GM23338 (cell line): ENCODE measurements at regions not wholly inside any gene's neighbourhood (a gene's known extent, or its start where the extent isn't known, plus 50 kb on each side); places are given as distances from the start of the nearest gene placed in this dataset.

ENCODE experiments used
- ATAC-seq: fragments of 200-7000 bp; cut with Tn5 transposase; 3 replicates; pipeline ENCODE4 v1.9.1; 2020
- DNase-seq: peaks from one replicate; pipeline ENCODE4 v3.0.0-alpha.2; 2015; ENCODE audit warnings: low spot score
- H2AFZ ChIP-seq: fragments of 200-600 bp; sonication (generic); 2 replicates; pipeline ENCODE4 v1.8.0; 2016; ENCODE audit warnings: antibody characterized with exemption, mild to moderate bottlenecking, moderate library complexity
- H3F3A ChIP-seq: fragments of 200-600 bp; sonication (generic); replicated peaks from 2 replicates; pipeline ENCODE4 v1.8.0; 2017; ENCODE audit warnings: antibody characterized with exemption, mixed run types, low read depth
- H3K27ac ChIP-seq: fragments of 200-600 bp; sonication (generic); 2 replicates; pipeline ENCODE4 v1.6.1; 2016; ENCODE audit warnings: low read depth
- H3K27me3 ChIP-seq: fragments of 200-600 bp; sonication (generic); 2 replicates; pipeline ENCODE4 v1.8.0; 2016; ENCODE audit warnings: mild to moderate bottlenecking, mixed run types, moderate library complexity; ENCODE audit not compliant: insufficient read depth
- H3K36me3 ChIP-seq: fragments of 200-600 bp; sonication (generic); 2 replicates; pipeline ENCODE4 v1.8.0; 2016; ENCODE audit warnings: mild to moderate bottlenecking; ENCODE audit not compliant: insufficient read depth
- H3K4me1 ChIP-seq: fragments of 200-600 bp; sonication (generic); 2 replicates; pipeline ENCODE4 v1.8.0; 2016; ENCODE audit warnings: mild to moderate bottlenecking, moderate library complexity; ENCODE audit not compliant: insufficient read depth
- H3K4me2 ChIP-seq: fragments of 200-600 bp; sonication (generic); 2 replicates; pipeline ENCODE4 v1.7.1; 2017; ENCODE audit warnings: mixed run types
- H3K4me3 ChIP-seq: fragments of 200-600 bp; sonication (generic); 2 replicates; pipeline ENCODE4 v1.6.1; 2016; ENCODE audit warnings: mixed run types
- H3K79me2 ChIP-seq: fragments of 200-600 bp; sonication (generic); replicated peaks from 2 replicates; pipeline ENCODE4 v1.8.0; 2017; ENCODE audit warnings: mild to moderate bottlenecking; ENCODE audit not compliant: insufficient read depth
- H3K9me2 ChIP-seq: fragments of 200-600 bp; sonication (generic); 2 replicates; pipeline ENCODE4 v1.8.0; 2017; ENCODE audit not compliant: insufficient read depth
- H4K20me1 ChIP-seq: fragments of 200-600 bp; sonication (generic); replicated peaks from 2 replicates; pipeline ENCODE4 v1.8.0; 2017; ENCODE audit warnings: mild to moderate bottlenecking; ENCODE audit not compliant: insufficient read depth
- H3K27ac Mint-ChIP-seq: 2 replicates; pipeline ENCODE4 v1.8.0; 2020; ENCODE audit warnings: inconsistent platforms, mild to moderate bottlenecking, moderate library complexity, mixed read lengths
- H3K27me3 Mint-ChIP-seq: 3 replicates; pipeline ENCODE4 v1.8.0; 2022; ENCODE audit warnings: low read depth, mild to moderate bottlenecking, moderate library complexity, mixed read lengths, inconsistent platforms; ENCODE audit not compliant: insufficient read depth, poor library complexity
- H3K36me3 Mint-ChIP-seq: 3 replicates; pipeline ENCODE4 v1.8.0; 2021; ENCODE audit warnings: low read depth, mild to moderate bottlenecking, inconsistent platforms, moderate library complexity, mixed read lengths
- H3K4me1 Mint-ChIP-seq: 3 replicates; pipeline ENCODE4 v1.8.0; 2020; ENCODE audit warnings: mild to moderate bottlenecking, inconsistent platforms, mixed read lengths
- H3K4me3 Mint-ChIP-seq: 3 replicates; pipeline ENCODE4 v1.8.0; 2021; ENCODE audit warnings: moderate library complexity, mild to moderate bottlenecking, inconsistent platforms, mixed read lengths
- H3K9me3 Mint-ChIP-seq: 3 replicates; pipeline ENCODE4 v1.8.0; 2020; ENCODE audit warnings: moderate library complexity, mild to moderate bottlenecking, inconsistent platforms, mixed read lengths
- CREB1 ChIP-seq: fragments of 250-450 bp; sonication (Bioruptor Pico); IDR thresholded peaks from 2 replicates; pipeline ENCODE4 v1.5.0; 2020; ENCODE audit warnings: low read depth, mild to moderate bottlenecking, moderate library complexity
- EZH2 ChIP-seq: fragments of 200-600 bp; sonication (generic); IDR thresholded peaks from one replicate; pipeline ENCODE4 v1.8.0; 2017; ENCODE audit warnings: antibody characterized with exemption, mild to moderate bottlenecking, low read depth; ENCODE audit not compliant: unreplicated experiment
- EZH2phosphoT487 ChIP-seq: fragments of 200-600 bp; sonication (generic); IDR thresholded peaks from one replicate; pipeline ENCODE4 v1.8.1; 2018; ENCODE audit warnings: antibody characterized with exemption; ENCODE audit not compliant: unreplicated experiment
- JUNB ChIP-seq: IDR thresholded peaks from one replicate; pipeline ENCODE4 v1.6.1; 2016; ENCODE audit warnings: antibody characterized with exemption; ENCODE audit not compliant: unreplicated experiment
- POLR2AphosphoS5 ChIP-seq: IDR thresholded peaks from 2 replicates; pipeline ENCODE4 v1.6.1; 2016; ENCODE audit warnings: antibody characterized with exemption, low read depth
- STAT1 ChIP-seq: IDR thresholded peaks from one replicate; pipeline ENCODE4 v1.6.1; 2016; ENCODE audit warnings: antibody characterized with exemption; ENCODE audit not compliant: unreplicated experiment
- ZNF114 ChIP-seq: fragments of 250-450 bp; sonication (Bioruptor Pico); IDR thresholded peaks from 2 replicates; pipeline ENCODE4 v1.5.0; 2020; ENCODE audit warnings: mild to moderate bottlenecking, moderate library complexity
- ZNF331 ChIP-seq: fragments of 250-450 bp; sonication (Bioruptor Pico); IDR thresholded peaks from 2 replicates; pipeline ENCODE4 v1.5.0; 2020; ENCODE audit warnings: low read depth, mild to moderate bottlenecking, moderate library complexity
- TF ChIP-seq, protein P1 (sequence below): fragments of 250-450 bp; sonication (Bioruptor Pico); IDR thresholded peaks from 2 replicates; pipeline ENCODE4 v1.5.0; 2020; ENCODE audit warnings: mild to moderate bottlenecking, moderate library complexity
- TF ChIP-seq, protein P2 (sequence below): IDR thresholded peaks from one replicate; pipeline ENCODE4 v1.6.1; 2018; ENCODE audit warnings: antibody characterized with exemption; ENCODE audit not compliant: unreplicated experiment
- TF ChIP-seq, protein P3 (sequence below): IDR thresholded peaks from 2 replicates; pipeline ENCODE4 v1.6.1; 2016; ENCODE audit warnings: antibody characterized with exemption

DNA sequence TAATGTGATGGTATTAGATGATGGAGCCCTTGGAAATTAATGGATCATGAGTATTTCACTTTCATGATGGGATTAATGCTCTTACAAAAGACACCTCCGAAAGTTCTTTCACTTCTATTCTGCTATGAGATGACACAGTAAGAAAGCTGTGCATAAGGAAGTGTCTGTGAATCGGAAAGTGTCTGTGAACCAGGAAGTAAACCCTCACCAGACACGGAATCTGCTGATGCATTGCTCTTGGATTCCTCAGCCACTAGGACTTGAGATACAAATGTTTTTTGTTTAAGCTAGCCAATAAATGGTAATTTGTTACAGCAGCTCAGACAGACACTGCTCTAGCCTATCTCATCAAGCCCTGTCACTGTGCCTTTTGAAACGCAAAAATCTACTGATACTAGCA, 440.4 kb upstream of the PRR20A start (continued):
- TF ChIP-seq, protein P1, sequence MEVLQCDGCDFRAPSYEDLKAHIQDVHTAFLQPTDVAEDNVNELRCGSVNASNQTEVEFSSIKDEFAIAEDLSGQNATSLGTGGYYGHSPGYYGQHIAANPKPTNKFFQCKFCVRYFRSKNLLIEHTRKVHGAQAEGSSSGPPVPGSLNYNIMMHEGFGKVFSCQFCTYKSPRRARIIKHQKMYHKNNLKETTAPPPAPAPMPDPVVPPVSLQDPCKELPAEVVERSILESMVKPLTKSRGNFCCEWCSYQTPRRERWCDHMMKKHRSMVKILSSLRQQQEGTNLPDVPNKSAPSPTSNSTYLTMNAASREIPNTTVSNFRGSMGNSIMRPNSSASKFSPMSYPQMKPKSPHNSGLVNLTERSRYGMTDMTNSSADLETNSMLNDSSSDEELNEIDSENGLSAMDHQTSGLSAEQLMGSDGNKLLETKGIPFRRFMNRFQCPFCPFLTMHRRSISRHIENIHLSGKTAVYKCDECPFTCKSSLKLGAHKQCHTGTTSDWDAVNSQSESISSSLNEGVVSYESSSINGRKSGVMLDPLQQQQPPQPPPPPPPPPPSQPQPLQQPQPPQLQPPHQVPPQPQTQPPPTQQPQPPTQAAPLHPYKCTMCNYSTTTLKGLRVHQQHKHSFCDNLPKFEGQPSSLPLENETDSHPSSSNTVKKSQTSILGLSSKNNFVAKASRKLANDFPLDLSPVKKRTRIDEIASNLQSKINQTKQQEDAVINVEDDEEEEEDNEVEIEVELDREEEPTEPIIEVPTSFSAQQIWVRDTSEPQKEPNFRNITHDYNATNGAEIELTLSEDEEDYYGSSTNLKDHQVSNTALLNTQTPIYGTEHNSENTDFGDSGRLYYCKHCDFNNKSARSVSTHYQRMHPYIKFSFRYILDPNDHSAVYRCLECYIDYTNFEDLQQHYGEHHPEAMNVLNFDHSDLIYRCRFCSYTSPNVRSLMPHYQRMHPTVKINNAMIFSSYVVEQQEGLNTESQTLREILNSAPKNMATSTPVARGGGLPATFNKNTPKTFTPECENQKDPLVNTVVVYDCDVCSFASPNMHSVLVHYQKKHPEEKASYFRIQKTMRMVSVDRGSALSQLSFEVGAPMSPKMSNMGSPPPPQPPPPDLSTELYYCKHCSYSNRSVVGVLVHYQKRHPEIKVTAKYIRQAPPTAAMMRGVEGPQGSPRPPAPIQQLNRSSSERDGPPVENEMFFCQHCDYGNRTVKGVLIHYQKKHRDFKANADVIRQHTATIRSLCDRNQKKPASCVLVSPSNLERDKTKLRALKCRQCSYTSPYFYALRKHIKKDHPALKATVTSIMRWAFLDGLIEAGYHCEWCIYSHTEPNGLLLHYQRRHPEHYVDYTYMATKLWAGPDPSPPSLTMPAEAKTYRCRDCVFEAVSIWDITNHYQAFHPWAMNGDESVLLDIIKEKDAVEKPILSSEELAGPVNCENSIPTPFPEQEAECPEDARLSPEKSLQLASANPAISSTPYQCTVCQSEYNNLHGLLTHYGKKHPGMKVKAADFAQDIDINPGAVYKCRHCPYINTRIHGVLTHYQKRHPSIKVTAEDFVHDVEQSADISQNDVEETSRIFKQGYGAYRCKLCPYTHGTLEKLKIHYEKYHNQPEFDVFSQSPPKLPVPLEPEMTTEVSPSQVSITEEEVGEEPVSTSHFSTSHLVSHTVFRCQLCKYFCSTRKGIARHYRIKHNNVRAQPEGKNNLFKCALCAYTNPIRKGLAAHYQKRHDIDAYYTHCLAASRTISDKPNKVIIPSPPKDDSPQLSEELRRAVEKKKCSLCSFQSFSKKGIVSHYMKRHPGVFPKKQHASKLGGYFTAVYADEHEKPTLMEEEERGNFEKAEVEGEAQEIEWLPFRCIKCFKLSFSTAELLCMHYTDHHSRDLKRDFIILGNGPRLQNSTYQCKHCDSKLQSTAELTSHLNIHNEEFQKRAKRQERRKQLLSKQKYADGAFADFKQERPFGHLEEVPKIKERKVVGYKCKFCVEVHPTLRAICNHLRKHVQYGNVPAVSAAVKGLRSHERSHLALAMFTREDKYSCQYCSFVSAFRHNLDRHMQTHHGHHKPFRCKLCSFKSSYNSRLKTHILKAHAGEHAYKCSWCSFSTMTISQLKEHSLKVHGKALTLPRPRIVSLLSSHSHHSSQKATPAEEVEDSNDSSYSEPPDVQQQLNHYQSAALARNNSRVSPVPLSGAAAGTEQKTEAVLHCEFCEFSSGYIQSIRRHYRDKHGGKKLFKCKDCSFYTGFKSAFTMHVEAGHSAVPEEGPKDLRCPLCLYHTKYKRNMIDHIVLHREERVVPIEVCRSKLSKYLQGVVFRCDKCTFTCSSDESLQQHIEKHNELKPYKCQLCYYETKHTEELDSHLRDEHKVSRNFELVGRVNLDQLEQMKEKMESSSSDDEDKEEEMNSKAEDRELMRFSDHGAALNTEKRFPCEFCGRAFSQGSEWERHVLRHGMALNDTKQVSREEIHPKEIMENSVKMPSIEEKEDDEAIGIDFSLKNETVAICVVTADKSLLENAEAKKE (CRISPR knock-in tag): no peak
- TF ChIP-seq JUNB (no peak), EZH2 (no peak), ZNF114 (CRISPR knock-in tag) (no peak), EZH2phosphoT487 (no peak), CREB1 (CRISPR knock-in tag) (no peak)

DNA sequence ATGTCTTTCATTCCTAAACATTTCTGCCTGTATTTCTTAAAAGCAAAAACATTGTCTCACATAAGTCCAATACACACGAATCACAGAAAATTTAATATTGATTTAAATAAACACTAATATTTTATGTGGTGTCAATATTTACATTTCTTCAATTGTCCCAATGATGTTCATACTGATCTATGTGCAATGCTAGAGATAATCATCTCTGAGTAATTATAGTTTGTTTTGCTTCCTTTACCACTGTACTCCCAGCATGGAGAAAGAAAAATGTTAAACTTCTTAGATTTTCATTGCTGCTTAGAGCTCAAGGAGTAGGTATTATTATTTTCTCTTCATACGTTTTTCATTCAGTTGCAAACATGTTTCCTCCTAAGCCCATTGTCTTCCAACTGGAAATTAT, 434.2 kb upstream of the PRR20A start:
- Mint-ChIP-seq H3K4me3 (no peak overlapping the region), H3K4me1 (no peaks in the 10 kb centered on the region), H3K27me3 (no peaks in the 10 kb centered on the region), H3K27ac (no peak overlapping the region), H3K9me3 (no peaks in the 10 kb centered on the region), H3K36me3 (no peaks in the 10 kb centered on the region)
- Histone ChIP-seq H2AFZ (no peak overlapping the region), H3K27me3 (no peaks in the 10 kb centered on the region), H3K4me2 (no peak overlapping the region), H3K36me3 (no peaks in the 10 kb centered on the region), H4K20me1 (no peaks in the 10 kb centered on the region), H3F3A (no peaks in the 10 kb centered on the region), H3K79me2 (no peaks in the 10 kb centered on the region; the same call in 1 of the 2 replicates), H3K9me2 (no peaks in the 10 kb centered on the region), H3K27ac (no peak overlapping the region), H3K4me1 (no peaks in the 10 kb centered on the region), H3K4me3 (no peak overlapping the region)
- no peak for DNase-seq
- no peak for ATAC-seq
- TF ChIP-seq STAT1: no peak
- no peak for TF ChIP-seq EZH2phosphoT487
- TF ChIP-seq CREB1 (CRISPR knock-in tag): no peak
- TF ChIP-seq POLR2AphosphoS5: no peak
- TF ChIP-seq JUNB: no peak
- TF ChIP-seq, protein P2, sequence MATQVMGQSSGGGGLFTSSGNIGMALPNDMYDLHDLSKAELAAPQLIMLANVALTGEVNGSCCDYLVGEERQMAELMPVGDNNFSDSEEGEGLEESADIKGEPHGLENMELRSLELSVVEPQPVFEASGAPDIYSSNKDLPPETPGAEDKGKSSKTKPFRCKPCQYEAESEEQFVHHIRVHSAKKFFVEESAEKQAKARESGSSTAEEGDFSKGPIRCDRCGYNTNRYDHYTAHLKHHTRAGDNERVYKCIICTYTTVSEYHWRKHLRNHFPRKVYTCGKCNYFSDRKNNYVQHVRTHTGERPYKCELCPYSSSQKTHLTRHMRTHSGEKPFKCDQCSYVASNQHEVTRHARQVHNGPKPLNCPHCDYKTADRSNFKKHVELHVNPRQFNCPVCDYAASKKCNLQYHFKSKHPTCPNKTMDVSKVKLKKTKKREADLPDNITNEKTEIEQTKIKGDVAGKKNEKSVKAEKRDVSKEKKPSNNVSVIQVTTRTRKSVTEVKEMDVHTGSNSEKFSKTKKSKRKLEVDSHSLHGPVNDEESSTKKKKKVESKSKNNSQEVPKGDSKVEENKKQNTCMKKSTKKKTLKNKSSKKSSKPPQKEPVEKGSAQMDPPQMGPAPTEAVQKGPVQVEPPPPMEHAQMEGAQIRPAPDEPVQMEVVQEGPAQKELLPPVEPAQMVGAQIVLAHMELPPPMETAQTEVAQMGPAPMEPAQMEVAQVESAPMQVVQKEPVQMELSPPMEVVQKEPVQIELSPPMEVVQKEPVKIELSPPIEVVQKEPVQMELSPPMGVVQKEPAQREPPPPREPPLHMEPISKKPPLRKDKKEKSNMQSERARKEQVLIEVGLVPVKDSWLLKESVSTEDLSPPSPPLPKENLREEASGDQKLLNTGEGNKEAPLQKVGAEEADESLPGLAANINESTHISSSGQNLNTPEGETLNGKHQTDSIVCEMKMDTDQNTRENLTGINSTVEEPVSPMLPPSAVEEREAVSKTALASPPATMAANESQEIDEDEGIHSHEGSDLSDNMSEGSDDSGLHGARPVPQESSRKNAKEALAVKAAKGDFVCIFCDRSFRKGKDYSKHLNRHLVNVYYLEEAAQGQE: no peak
- TF ChIP-seq, protein P3, sequence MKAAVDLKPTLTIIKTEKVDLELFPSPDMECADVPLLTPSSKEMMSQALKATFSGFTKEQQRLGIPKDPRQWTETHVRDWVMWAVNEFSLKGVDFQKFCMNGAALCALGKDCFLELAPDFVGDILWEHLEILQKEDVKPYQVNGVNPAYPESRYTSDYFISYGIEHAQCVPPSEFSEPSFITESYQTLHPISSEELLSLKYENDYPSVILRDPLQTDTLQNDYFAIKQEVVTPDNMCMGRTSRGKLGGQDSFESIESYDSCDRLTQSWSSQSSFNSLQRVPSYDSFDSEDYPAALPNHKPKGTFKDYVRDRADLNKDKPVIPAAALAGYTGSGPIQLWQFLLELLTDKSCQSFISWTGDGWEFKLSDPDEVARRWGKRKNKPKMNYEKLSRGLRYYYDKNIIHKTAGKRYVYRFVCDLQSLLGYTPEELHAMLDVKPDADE: no peak
- TF ChIP-seq ZNF331 (CRISPR knock-in tag): no peak
